ENCODE measurements at regions not wholly inside any gene's neighbourhood (a gene's known extent, or its start where the extent isn't known, plus 50 kb on each side); places are given as distances from the start of the nearest gene placed in this dataset.

DNA sequence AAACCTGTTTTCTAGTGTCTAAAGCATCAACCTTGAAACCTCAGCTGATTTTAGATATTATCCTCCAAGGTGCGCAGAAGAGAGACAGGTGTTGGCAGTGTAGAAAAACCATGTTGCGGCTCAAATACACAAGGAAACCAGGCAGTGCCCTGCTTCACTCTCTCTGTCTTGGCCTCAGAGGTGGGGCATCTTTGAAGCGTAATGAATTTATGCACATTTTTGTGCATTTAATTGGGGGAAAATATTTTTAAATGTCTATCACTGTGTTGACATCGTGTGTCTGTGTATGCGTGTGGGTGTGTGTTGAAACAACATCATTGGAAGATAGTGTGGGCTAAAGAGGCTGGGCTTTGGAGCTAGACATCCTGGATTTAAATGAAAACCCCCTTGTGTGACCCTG is 334.0 kb upstream of the CHD6 start:
- DNase-seq (ENCODE audit: extremely low read depth, low read depth), result no peak

DNA sequence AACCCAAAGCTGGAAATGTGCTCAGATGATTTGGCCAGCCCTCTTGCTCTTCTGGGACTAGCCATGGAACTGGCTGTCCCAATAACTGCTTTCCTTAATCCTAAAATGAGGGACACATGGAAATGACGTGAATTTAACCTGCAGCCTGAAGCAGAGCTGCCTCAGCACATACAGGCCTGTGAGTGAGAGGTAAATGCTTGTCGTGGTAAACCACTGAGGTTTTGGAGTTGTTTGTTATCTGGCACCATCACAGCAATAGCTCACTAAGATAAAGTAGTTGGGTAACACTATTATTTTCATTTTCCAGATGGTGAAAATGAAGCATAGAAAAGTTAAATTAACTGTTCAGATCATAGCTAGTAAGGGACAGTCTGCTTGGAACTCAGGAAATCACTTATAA is 333.4 kb upstream of the CHD6 start:
- no peak for DNase-seq (ENCODE audit: extremely low read depth, low read depth)

DNA sequence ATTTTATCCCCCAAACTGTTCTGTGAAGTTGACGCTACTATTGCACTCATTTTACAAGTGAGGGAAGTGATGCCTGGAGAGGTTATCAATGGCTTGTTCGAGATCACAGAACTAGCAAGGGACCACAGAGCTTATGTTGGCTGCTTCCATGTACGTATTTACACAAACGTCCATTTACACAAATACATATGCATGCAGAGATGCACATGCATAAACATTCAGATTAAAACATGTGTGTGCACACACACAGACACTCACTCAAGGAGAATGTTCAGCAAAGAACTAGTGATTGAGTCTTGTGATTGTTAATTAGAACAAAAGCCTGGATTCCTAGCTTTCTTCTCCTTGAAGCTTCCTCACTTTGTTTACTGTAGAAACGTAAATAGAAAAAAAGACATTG is 321.5 kb upstream of the CHD6 start:
- DNase-seq (ENCODE audit: extremely low read depth, low read depth), result no peak

DNA sequence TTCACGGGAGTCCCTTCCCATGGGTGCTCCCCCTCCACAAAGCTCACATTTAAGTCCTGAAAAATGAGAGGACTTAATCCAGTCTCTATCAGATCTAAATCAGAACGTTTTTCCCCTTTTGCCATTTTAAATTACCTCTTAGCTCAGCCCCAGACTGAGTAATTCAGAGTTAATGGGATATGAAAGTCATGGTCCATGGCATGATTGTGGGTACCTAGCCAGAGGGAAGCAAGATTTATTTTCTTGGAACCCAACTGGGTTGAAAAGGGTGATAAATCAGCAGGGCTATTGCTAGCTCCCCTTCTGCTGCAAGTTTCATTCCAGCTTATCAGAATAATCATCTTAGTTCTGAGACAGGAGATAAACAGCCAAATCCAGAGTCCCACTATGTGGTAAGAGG is 320.2 kb upstream of the CHD6 start:
- no peak for DNase-seq (ENCODE audit: extremely low read depth, low read depth)

DNA sequence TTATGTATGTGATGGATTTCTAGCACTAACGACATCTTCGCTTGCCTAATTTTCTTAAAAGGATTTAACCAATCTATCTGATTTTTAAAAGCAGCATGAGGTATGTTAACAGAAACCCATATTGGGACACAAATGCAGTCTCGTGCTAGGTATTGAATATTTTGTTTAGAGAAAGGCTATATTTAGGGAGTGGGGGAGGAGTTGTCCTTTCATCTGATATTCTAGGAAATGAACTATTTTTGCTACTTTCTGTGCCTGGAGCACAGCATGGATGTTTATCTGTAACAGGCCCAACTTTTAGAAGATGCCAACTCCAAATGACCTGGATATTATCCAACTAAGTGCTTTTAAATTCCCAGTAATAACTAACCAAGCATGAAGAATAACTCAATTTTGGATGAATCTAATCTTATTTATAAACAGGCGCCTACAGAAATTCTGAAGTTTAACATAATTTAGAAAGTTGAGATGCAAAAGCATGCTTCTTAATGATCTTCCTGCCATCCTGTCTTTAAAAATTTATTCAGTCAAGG is 317.1 kb upstream of the CHD6 start:
- DNase-seq (ENCODE audit: extremely low read depth, low read depth), result no peak

DNA sequence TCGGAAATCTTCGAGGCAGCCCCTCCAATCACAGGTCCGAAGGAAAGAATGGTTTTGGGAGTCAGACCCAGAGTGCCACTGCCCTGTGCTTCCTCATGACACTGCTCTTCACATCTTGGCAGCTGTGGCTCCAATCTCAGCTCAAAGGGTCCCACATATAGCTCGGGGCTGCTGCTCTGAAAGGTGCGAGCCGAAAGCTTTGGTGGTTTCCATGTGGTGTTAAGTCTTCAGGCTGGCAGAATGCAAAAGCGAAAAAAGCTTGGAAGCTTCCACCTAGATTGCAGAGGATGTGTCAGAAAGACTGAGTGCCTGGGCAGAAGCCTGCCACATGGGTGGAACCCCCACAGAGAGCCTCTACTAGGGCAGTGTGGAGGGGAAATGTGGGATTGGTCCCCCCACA is 314.3 kb upstream of the CHD6 start:
- DNase-seq (ENCODE audit: extremely low read depth, low read depth), result no peak

DNA sequence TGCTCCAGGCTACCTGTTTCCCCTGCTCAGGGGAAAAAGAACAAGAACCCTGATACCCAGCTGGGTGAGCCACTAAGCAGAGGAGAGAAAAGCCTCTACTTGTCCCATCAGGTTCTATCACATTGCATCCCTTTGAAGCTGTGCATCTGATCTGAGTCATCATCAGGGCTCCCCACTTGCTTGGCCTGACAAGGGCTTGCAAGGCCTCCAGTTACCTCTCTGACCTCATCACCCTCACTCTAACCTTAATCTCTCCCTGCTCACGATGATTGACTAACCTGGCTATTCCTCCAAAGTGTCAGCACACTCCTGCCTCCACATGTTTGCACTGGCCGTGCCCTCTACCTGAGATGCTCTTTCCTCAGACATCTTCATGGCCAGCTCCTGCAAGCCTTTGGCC is 309.5 kb upstream of the CHD6 start:
- DNase-seq (ENCODE audit: extremely low read depth, low read depth), result no peak

DNA sequence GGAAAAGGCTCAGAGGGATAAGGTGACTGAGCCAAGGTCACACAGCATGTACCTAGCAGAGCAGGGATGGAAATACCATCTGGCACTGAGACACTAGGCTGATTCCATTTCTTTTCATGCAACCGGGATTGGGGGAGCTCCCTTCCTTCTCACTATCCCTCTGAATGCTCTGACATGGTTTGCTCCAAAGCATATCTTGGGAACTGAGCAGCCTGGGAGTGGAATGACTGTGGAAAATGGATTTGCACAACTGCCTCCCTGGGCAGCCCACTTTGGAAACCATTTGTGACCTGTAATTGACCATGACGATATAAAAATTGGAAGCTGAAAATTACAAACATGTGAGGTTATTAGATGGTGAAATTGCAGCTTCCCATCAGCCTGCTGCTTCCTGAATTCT is 309.0 kb upstream of the CHD6 start:
- no peak for DNase-seq (ENCODE audit: extremely low read depth, low read depth)

DNA sequence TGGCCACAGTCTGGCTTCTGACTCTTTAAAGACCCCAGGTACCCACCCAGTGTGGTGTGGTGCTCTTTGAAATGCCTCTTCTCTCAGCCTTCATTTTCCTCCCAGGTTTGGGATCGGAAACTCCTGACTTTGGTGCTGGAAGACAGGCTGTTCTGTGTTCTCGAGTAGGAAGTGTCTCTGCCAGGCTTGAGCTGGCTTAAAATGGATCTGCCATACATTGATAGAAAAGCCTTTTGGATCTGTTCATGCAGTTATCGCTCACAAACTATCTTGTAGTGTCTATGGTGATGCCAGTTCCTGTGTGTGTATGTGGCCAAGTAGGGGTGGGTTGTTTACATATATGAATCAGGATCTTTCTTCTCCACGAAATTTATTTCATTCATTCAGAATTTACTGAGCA is 307.3 kb upstream of the CHD6 start:
- no peak for DNase-seq (ENCODE audit: extremely low read depth, low read depth)

DNA sequence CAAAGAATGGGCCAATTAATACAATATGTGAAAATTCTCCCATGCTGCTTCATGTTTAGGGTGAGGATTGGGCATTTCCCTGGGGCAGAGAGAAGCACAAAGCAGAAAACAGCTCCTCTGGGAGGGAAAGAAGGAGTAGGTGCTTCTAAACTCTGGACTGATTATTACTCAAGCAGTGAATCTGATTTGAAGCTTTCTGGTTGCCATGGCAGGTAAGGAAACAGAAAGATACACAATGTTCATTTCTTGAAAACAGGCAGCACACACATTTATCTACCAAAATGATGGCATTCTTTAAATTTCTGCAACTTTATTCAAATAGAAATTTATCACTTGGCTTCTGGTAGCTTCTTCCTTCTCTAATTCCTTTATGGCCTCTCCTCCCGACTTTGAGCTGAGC is 305.4 kb upstream of the CHD6 start:
- no peak for DNase-seq (ENCODE audit: extremely low read depth, low read depth)

DNA sequence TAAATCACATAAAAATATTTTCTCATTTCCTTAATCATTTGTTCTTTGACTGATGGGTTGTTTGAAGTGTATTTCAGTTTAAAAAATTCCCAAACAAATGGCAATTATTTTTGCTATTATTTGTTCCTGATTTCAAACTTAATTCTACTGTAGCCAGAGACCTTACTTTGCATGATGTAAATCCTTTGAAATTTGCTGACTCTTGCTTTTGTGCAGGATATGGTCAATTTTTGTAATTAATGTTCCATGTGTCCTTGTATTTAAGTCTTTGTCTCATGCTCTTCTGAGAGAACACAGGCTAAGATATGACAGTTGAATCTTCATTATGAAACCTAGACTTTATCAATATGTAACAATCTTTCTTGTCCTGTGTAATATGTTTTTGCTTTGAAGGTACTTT is 295.0 kb upstream of the CHD6 start:
- DNase-seq (ENCODE audit: extremely low read depth, low read depth), result no peak

DNA sequence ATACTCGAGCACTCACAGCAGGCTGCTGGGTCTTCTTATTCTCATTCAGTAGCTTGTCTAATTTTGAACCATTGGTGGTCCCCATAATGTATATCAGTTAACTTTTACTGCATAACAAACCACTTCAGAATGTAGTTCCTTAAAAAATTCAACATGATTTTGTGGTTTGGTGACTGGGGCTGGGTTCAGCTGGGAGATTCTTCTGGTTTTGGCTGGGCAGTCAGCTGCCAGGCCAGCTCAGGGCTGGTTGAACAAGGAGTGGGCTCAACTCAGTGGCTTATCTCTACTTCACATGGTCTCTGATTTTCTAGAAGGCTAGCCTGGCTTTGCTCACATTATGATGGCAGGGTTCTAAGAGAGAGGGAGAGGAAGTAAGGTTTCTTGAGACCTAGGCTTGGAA is 292.4 kb upstream of the CHD6 start:
- DNase-seq (ENCODE audit: extremely low read depth, low read depth), result no peak

DNA sequence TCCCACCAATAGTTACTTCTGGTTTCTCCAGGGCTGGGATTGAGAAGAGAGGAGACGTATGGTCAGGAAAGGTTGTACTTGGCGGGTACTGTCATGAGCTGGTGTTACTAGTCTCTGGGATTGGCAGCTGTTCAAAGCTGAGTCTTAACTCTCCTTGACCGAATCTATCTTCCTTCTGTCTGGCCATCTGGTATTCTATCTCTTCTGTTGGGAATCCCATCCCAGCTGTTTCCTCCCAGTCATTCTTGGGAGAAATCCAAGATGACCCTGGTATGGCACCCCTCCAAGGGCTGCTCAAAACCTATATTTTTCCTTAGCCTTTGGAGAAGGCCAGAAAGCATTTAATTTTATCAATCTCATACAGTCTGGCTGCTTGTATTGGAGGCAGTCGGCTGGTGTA is 287.0 kb upstream of the CHD6 start:
- no peak for DNase-seq (ENCODE audit: extremely low read depth, low read depth)

DNA sequence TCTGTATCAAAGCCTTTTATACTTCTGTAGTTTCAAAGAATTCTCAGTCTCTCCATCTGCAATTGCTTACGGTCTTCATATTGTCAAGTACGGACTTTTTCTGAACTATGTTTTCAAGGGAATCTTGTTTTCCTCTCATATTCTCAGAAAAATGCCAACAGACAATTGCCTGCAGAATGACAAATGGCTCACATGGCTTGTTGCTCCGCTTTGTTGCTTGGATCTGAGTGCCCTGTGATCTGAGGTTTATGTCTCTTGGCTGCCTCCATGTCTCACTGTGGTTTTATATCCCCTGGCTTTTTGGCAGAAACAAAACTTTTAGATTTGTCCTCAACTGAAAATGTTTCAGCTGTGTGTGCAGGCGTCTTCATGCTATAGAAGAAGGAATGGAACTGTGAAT is 285.4 kb upstream of the CHD6 start:
- DNase-seq (ENCODE audit: extremely low read depth, low read depth), result no peak

DNA sequence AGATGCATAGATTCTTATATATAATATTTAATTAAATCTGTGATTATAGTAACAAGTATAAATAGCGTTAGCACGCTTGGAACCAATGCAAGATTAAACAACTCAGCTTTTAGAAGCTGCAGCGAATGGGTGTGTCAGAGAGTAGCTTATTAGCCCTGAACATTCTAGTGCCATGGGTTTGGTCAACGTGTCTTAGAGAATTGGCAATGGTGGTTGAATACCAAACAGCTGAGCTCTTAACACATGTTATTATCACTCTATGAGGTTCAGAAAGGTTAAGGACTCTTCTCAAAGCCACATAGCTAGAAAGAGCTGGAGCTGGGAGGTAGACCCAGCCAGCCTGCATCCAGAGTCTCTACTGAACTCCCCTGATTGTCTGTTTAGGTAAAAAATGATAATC is 284.2 kb upstream of the CHD6 start:
- no peak for DNase-seq (ENCODE audit: extremely low read depth, low read depth)

DNA sequence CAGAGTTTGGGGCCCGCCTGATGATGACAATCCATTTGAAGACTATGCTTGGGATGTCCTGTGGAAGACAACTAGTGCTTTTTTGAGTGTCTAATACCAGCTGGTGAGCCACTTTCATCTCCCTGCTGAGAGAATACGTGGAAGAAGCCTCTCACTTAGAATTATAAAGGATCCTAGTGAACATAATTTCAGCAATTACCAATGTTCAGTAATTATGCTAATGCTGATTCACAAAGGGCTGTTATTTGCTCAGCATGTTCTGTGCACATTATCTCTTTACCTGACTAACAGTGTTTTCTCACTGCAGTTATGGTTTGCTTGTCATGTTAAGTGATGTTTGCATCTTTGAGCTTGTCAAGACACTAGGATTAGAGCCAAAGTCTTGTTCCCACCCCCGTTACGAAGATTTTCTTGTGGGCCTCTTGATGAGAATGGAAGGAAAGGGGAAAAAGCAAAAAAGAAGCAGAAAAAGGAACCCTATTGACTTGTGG is 282.1 kb upstream of the CHD6 start:
- DNase-seq (ENCODE audit: extremely low read depth, low read depth), result no peak

DNA sequence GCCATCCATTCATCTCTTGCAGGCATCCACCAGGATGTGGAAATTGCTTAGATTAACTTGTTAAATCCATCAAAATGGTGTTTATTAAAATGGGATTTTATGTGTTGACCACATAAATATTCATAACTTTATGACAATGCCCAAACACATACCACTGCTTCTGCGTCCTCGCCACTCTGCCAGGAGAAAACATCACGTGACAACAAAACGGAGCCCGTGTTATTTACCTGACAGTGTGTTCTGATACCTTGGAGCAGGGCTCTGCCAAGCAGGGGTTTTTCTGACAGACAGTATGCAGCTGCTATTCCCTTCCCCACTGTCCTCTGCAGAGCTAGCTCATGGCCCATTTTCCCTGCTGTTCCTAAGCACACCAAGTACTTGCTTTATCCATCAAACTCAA is 279.5 kb upstream of the CHD6 start:
- DNase-seq (ENCODE audit: extremely low read depth, low read depth), result no peak

DNA sequence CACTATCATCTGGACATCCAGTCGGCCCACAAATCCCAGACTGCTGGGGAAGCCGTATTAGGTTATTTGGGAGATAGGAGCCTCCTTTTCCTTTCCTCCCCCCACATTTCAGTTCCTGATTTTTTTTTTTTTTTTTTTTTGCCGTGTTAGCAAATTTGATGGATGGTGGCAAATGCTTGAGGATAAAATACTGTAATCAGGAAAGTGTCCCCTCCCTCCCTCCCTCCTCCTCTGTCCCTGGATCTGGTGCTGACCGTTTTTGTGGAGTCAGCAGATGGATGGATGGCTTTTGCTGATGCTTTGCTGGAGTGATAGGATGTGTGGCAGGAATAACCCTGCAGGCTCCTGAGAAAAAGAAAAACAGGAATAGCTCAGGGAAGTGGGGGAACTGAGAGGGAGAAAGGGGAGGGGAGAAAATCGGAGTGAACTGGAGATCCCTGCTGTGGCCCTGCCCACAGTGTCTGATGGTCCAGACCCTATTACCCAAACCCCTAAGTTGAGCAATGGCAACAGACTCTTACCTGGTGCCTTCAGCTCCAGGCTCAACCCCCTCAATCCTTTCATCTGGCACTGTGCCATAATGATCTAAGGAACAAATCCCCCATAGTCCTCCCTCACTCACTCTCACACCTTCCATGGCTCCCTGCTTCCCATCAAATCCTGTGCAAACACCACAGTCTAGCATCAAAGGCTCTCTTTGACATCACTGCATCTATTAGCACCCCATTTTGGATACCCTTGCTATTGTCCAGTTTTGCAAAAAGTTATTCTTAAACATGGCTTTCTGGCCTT is 277.3 kb upstream of the CHD6 start:
- no peak for DNase-seq (ENCODE audit: extremely low read depth, low read depth)

DNA sequence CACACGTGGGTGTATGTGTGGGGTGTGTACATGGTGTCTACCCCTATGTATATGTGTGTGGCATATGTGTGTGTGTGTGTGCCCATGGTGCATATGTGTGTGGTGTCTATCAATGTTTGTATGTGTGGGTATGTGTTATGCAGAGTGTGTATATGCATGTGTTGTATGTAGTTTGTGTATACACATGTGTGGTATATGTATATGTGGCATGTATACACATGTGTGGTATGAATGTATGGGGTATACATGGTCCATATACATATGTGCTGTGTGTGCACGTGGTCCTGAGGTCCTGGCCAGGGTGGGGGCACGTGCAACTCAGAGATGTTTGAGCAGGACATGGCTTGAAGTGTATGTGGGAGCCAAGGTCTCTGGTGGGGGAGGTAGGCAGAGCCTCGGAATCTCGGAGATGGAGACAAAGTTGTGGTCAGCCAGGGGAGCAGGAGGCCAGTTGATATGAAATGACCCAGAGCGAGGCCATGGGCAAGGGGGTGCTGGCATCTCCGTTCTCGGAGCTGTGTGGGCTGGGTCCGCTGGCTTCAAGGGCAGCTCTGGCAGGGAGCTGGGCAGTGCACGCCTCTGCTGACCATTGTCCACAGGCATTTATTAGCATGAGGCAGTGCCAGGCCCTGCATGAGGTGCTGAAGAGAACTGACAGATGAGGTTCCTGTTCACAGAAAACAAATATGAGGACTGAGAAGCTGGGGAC is 276.2 kb upstream of the CHD6 start:
- no peak for DNase-seq (ENCODE audit: extremely low read depth, low read depth)

DNA sequence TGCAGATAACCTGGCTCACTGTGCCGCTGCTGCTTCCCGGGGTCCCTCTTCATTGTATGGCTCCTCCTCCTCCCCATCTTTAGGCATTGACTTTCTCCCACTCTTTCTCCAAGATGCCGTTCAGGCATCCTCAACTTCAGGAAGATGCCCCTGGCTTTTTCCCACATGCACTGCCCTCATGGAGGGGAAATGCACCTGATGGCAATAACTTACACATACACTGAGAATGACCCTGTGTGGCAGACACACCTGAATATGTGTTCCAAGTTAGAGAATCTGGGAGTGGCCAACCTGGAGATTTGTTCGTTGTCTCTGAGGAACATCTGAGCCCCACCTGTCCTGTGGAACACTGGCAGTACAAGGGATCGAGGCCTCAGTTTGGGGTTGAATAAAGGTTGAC is 273.9 kb upstream of the CHD6 start:
- DNase-seq (ENCODE audit: extremely low read depth, low read depth), result no peak

DNA sequence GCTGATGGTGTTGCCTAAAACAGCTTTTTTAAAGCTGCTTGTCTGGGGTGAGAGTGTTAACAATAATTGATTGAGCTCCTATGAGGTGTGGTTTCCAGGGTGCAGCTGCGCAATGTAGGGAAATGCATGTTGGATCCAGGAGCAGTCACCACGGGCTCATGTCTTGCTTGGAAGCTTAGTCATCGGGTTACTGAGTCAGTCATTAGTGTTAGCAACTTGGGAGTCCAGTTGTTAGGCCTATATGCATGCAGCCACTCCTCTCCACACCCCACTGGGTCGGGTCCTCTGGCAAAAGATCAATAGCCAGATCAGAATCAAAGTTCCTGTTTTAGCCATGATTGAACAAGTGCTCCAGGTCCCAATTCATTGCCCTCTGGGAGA is 271.7 kb upstream of the CHD6 start:
- DNase-seq (ENCODE audit: extremely low read depth, low read depth), result no peak

DNA sequence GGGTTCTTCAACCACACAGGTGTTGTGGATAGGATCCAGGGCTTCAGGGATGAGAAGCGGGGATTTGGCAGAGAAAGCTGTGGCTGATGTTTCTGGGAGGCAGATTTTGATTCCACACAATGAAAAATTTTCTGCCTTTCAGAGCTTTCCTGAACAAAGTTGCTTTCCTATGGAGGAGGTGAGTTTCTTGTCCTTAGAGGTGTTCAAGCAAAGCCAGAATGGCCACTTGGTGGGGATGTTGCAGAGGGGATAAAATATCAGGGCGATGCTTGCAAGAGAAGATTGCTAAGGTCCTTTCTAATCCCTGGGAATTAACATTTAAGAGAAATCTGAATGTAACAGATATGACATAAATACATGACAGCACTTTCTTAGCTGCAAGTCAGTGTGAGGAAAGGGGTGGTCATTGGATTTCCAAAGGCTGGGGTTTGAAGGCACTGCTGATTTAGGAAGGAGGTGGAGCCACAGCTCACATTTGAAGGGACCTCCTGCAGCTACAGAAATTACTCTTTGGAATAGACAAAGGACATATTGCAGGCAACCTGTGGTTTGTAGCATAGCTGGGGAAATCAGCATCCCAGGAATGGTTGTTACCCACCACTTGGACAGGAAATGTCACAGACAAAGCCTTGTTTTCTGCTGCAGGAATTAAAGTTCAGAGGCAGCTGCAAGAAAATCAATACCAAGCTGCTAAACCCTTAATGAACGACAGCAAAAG is 271.1 kb upstream of the CHD6 start:
- no peak for DNase-seq (ENCODE audit: extremely low read depth, low read depth)
